ENCODE measurements at regions not wholly inside any gene's neighbourhood (a gene's known extent, or its start where the extent isn't known, plus 50 kb on each side); places are given as distances from the start of the nearest gene placed in this dataset.
A peak's percentile ranks its signal among the peaks of the same experiment; 100 is the strongest.

DNA sequence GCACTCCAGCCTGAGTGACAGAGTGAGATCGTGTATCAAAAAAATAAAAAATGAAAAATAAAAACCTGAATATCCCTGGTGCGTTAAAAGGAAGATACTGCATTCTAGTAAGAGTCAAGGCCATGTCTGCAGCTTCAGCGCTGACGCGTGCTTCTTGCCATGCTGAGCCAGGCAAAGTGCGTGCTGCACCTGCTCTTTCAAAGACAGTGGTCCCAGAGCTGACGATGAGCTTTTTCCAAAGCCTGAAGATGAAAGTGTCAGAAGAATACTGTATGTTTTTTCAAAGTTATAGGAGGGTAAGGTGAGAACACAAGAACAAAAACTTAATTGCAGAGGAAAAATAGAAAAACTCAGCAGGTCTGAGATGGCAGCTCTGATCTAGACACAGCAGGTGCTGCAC lies 115.1 kb downstream of the RNASET2 start:
- no peak for DNase-seq

- no peak for DNase-seq
These were observed 116.8 kb downstream of the RNASET2 start for GRCh38 chr6:166839569-166839968.

DNA sequence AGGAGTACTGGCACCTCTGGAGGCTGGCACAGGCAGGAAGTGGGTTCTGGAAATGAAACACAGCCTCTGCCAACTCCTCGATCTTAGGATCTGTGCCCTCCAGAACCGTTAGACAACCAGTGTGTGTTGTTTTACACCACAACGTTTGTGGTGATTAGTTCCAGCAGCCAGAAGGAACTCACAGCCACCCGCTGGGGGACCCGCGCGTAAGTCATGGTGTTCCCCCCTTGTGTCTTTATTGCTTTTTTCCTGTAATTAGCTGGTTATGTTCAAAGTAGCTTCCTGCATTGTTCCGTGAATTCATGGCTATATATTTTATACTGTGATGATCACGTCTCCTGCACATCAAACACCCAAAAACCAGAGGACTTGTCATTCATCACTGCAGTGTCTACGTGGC lies 117.4 kb downstream of the RNASET2 start:
- DNase-seq = no peak

DNA sequence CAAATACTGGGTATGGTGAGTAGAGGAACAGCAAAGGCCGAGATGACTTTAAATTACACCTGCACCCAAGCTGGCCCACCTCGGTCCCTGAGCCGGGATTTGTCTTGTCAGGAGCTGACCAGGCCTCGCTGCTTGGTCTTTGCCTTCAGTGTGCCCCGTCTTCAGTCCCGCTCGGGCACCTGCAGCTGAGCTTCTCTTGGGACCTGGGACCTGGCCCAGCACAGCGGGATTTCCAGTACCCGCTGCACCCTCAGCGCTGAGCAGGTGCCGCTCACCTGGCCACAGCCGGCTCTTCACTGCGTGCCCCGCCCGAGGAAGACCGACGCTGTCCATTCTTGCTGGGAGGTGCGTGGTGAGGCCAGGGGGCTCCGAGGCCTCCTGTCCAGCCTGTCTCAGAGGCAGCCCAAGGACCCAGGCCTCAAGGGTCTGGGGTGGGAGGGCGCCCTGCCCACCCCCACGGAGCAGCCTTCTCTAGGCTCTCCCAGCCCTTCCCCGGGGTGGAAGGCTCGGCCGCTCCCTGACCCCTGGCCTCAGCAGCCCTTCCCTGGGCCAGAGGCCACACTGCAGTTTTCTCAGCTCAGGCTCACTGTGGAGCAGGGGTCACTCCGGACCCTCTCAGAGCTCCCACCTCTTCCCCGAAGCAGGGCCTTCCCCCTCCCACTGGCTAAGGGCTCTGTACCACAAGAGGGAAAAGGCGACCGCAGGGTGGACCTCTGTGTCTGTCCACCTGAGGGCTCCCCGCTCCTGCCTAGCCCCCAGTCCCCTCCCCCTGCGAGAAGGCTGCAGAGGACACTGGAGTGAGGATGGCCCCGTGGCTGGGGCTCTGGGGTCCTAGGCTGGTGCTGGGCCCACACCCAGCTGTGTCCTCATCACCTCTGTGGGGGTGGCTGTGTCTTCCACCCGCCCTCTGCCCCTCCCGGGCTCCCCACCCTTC lies 119.3 kb downstream of the RNASET2 start:
- DNase-seq = no peak

- no peak for DNase-seq
These were observed 122.3 kb downstream of the RNASET2 start for GRCh38 chr6:166834049-166834448.

GRCh38 chr6:166830891-166831363 lies 125.4 kb downstream of the RNASET2 start:
- no peak for DNase-seq

- peak; percentile 7 for DNase-seq
These were observed 126.0 kb downstream of the RNASET2 start for GRCh38 chr6:166830185-166830890.

DNA sequence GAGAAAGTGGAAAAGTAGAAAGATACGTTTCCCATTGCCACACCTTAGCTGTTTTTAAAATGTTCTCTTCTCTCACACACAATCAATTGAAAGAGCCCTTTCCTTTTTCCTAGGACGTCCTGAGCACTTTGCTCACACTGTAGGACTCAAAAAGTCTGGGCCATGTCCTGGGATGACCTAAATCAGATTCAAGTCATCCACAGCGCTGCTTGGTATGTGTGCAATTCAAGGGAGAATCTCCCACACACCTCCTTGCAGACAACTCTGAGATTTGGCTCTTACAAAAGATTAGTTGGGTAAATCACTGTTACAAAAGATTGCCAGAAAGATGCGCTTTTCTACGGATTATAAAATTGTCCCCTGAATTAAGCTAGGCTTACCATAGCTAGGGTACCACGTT lies 130.1 kb downstream of the RNASET2 start:
- DNase-seq = no peak

DNA sequence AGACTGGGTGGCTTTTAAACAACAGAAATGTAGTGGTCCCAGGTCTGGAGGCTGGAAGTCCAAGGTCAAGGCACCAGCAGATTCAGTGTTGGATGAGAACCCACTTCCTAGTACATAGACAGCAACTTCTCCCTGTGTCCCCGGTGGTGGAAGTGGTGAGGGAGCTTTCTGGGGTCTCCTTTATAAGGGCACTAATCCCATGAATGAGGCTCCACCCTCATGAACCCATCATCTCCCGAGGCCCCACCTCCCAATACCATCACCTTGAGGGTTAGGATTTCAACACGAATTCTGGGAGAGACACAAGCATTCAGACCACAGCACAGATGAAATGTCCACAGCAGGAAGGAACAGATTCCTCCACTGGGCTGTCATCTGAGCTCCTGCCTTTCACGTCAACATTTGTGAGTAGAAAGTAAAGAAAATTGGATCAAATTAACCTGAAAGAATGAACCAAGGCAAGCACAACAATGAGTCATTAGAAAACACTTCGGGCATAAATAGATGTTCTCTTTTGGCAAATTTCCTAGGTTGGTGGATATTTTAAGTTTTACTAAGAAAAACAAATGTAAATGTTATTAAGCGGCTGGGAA lies 130.7 kb downstream of the RNASET2 start:
- DNase-seq = no peak

DNA sequence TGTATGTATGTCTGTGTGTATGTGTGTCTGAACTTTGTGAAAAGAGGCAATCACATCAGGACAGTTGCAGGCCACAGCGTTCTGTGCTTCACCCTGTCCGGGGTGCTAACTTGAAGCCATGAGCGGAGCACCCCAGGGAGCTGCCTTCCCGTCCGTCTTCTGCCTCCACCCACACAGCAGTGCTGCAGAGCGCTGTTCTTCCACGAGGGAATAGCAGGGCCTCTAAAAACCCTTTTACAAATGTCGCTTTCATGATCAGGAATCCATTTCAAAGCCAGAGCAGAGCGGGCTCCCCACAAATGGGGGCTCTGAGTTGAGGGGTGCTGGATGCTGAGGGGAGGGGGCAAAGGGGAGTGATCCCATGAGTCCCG lies 131.5 kb downstream of the RNASET2 start:
- no peak for DNase-seq

DNA sequence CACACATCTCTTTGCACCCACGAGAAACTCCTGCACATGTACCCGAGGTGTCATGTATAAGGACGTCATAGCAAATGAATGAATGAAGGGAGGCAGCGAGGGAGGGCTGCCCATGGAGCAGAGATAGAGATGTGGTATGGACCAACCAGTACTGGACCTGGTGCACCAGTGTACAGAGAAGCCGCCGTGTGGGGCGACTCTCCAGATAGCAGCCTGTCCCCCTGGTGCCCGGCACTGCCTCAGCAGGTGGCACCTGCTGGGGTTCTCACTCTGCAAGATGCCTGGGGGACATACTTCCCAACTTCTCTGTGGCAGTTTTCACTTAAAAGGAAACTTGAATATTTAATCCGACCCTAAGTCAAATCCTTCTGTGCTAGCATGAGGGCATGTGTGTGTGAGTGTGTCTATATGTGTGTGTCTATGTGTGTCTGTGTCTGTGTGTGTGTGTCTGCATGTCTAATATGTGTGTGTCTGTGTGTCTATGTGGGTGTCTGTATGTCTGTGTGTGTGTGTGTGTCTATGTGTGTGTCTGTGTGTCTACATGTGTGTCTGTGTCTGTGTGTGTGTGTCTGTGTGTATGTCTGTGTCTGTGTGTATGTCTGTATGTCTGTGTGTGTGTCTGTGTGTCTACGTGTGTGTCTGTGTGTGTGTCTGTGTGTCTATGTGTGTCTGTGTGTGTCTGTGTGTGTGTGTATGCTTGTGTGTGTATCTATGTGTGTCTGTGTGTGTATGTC lies 132.0 kb downstream of the RNASET2 start:
- no peak for DNase-seq

- no peak for DNase-seq
These were observed 133.7 kb downstream of the RNASET2 start for GRCh38 chr6:166822609-166823008.

- no peak for DNase-seq
These were observed 135.9 kb downstream of the RNASET2 start for GRCh38 chr6:166820483-166820882.

DNA sequence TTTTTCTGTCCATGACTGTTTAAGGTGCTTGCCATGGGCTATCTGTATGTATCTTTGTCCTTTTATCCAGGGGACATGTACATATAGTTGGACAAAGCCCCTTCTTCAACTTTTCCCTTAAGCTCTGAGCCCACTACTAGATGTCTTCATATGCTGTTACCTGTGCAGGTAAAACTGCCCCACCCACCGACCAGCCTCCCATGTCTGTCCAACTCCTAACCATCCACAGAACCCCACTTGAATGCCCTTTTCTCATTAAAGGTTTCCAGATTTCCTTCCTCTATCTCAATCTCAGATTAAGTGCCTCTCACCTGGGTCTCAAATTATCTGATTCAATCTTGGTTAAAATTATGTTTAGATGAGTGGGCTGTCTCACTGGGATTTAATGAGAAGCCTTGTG lies 136.3 kb downstream of the RNASET2 start:
- DNase-seq = no peak

DNA sequence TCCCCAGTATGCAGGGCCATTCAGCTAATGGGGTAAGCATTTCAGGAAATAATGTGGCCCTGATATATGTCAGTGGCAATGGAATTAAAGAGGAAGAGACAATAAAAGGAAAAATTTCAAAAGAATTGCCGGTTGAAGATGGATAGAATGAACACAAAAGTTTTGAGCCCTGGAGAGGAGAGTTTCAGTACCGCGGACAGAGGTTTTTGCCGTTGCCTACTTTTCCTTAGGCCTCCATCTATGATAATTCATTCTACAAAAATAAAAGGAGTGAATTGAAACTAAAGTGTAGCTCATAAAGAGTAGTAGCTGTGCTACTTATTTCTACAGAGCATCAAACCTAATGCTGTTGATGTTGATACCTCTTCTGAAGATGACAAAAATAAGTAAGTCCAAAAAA lies 140.7 kb downstream of the RNASET2 start:
- DNase-seq = no peak

GRCh38 chr6:166814390-166814789 lies 142.0 kb downstream of the RNASET2 start:
- DNase-seq = no peak

GRCh38 chr6:166813461-166813860 lies 142.9 kb downstream of the RNASET2 start:
- DNase-seq = no peak

- no peak for DNase-seq
These were observed 145.5 kb downstream of the RNASET2 start for GRCh38 chr6:166810864-166811263.

DNA sequence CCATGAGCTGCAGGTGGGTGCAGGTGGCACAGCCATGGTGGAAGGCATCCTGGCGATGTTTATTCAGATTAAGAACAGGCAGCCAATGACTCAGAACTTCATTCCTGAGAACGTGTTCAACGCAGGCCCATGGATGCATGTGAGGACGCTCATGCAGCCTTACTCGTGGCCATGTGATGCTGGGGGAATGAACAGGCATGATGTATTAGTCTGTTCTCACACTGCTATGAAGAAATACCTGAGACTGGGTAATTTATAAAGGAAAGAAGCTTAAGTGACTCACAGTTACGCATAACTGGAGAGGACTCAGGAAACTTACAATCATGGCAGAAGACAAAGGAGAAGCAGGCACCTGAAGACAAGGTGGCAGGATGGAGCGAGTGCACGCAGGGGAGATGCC lies 146.6 kb downstream of the RNASET2 start:
- DNase-seq = no peak

GRCh38 chr6:166806962-166807757 lies 149.2 kb downstream of the RNASET2 start:
- no peak for DNase-seq

GRCh38 chr6:166806217-166806838 lies 150.0 kb downstream of the RNASET2 start:
- DNase-seq = no peak

- DNase-seq = no peak
These were observed 152.9 kb downstream of the RNASET2 start for GRCh38 chr6:166803471-166803870.

Measured in CD4-positive, alpha-beta T cell treated with Interleukin-4 for 4 hours (primary cell).